Renal cortical epithelial cell (primary cell): ENCODE measurements at regions not wholly inside any gene's neighbourhood (a gene's known extent, or its start where the extent isn't known, plus 50 kb on each side); places are given as distances from the start of the nearest gene placed in this dataset.
A peak's percentile ranks its signal among the peaks of the same experiment; 100 is the strongest.

Experiments used
- DNase-seq: peaks from one replicate; pipeline ENCODE4 v3.0.0-alpha.2; 2011; ENCODE audit warnings: low read depth

GRCh38 chr2:5401115-5401657, 291.0 kb upstream of the SOX11 start:
- DNase-seq, result no peak

- DNase-seq, result no peak
These were observed 288.8 kb upstream of the SOX11 start for GRCh38 chr2:5403392-5403791.

GRCh38 chr2:5409898-5410381, 282.2 kb upstream of the SOX11 start:
- no peak for DNase-seq

- no peak for DNase-seq
These were observed 281.0 kb upstream of the SOX11 start for GRCh38 chr2:5410991-5411700.

- DNase-seq, result no peak
These were observed 280.2 kb upstream of the SOX11 start for GRCh38 chr2:5412001-5412400.

- no peak for DNase-seq
These were observed 258.3 kb upstream of the SOX11 start for GRCh38 chr2:5433855-5434254.

- DNase-seq, result no peak
These were observed 254.8 kb upstream of the SOX11 start for GRCh38 chr2:5437375-5437774.

- no peak for DNase-seq
These were observed 252.0 kb upstream of the SOX11 start for GRCh38 chr2:5440174-5440573.

- no peak for DNase-seq
These were observed 249.4 kb upstream of the SOX11 start for GRCh38 chr2:5442736-5443135.

GRCh38 chr2:5444168-5444567, 248.0 kb upstream of the SOX11 start:
- DNase-seq, result no peak

- no peak for DNase-seq
These were observed 247.3 kb upstream of the SOX11 start for GRCh38 chr2:5444854-5445253.

- DNase-seq, result no peak
These were observed 242.3 kb upstream of the SOX11 start for GRCh38 chr2:5449867-5450266.

GRCh38 chr2:5453220-5454050, 238.7 kb upstream of the SOX11 start:
- peak; percentile 74 for DNase-seq

GRCh38 chr2:5454051-5454390, 238.2 kb upstream of the SOX11 start:
- DNase-seq, result no peak

GRCh38 chr2:5459041-5459440, 233.1 kb upstream of the SOX11 start:
- no peak for DNase-seq

GRCh38 chr2:5464657-5465056, 227.5 kb upstream of the SOX11 start:
- peak; percentile 6 for DNase-seq

- DNase-seq, result no peak
These were observed 226.3 kb upstream of the SOX11 start for GRCh38 chr2:5465859-5466258.

GRCh38 chr2:5467178-5467905, 224.8 kb upstream of the SOX11 start:
- DNase-seq, result no peak

GRCh38 chr2:5472673-5473072, 219.5 kb upstream of the SOX11 start:
- no peak for DNase-seq

GRCh38 chr2:5473635-5474034, 218.5 kb upstream of the SOX11 start:
- DNase-seq, result no peak

GRCh38 chr2:5474716-5475115, 217.5 kb upstream of the SOX11 start:
- DNase-seq, result no peak

- no peak for DNase-seq
These were observed 212.8 kb upstream of the SOX11 start for GRCh38 chr2:5479265-5479928.
